ENCODE measurements at regions not wholly inside any gene's neighbourhood (a gene's known extent, or its start where the extent isn't known, plus 50 kb on each side); places are given as distances from the start of the nearest gene placed in this dataset.

GRCh38 chr3:83092521-83093221, 1331.2 kb upstream of the GBE1 start:
- peak overlapping the region; percentile 32; the same call in 1 of the 2 replicates for H3K27ac ChIP-seq
- TF ChIP-seq, protein P1, sequence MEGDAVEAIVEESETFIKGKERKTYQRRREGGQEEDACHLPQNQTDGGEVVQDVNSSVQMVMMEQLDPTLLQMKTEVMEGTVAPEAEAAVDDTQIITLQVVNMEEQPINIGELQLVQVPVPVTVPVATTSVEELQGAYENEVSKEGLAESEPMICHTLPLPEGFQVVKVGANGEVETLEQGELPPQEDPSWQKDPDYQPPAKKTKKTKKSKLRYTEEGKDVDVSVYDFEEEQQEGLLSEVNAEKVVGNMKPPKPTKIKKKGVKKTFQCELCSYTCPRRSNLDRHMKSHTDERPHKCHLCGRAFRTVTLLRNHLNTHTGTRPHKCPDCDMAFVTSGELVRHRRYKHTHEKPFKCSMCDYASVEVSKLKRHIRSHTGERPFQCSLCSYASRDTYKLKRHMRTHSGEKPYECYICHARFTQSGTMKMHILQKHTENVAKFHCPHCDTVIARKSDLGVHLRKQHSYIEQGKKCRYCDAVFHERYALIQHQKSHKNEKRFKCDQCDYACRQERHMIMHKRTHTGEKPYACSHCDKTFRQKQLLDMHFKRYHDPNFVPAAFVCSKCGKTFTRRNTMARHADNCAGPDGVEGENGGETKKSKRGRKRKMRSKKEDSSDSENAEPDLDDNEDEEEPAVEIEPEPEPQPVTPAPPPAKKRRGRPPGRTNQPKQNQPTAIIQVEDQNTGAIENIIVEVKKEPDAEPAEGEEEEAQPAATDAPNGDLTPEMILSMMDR (conservative IDR thresholded peaks at IDR 0.05), result no peak

- TF ChIP-seq, protein P1 (conservative IDR thresholded peaks at IDR 0.05), result no peak
- no peak overlapping the region for H3K27ac ChIP-seq
Measured at GRCh38 chr3:83076041-83076440, 1314.6 kb upstream of the GBE1 start.

DNA sequence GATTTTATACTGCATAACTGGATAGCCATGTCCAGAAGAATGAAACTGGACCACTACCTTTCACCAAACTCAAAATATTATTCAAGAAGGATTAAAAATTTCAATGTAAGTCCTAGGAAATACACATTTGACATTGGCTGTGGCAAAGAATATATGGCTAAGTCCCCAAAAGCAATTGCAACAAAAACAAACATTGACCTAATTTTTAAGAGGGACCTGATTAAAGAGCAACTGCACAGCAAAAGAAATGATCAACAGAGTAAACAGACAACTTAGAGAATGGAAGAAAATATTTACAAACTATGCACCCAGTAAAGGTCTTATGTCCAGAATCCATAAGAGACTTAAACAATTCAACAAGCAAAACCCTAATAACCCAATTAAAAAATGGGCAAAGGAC, 1313.0 kb upstream of the GBE1 start:
- TF ChIP-seq, protein P1 (conservative IDR thresholded peaks at IDR 0.05), result no peak
- no peak overlapping the region for H3K27ac ChIP-seq

GRCh38 chr3:83065851-83066460, 1304.5 kb upstream of the GBE1 start:
- no peak overlapping the region for H3K27ac ChIP-seq
- TF ChIP-seq, protein P1 (conservative IDR thresholded peaks at IDR 0.05), result no peak

DNA sequence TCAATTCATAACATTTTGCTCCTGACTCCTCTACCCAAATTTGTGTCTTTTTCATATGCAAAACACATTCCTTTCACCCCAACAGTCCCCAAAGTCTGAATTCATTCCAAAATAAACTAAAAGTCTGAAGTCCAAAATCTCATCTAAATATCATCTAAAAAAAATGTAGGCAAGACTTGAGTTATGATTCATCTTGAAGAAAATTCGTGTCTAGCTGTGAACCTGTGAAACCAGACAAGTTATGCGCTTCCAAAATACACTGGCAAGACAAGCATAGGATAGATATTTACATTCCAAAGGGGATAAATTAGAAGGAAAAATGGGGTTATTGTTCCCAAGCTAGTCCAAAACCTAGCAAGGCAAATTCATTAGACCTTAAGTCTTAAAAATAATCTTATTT, 1302.0 kb upstream of the GBE1 start:
- TF ChIP-seq, protein P1 (conservative IDR thresholded peaks at IDR 0.05), result no peak
- H3K27ac ChIP-seq, result no peak overlapping the region

GRCh38 chr3:83048556-83048955, 1287.1 kb upstream of the GBE1 start:
- TF ChIP-seq, protein P1 (conservative IDR thresholded peaks at IDR 0.05), result no peak
- H3K27ac ChIP-seq, result no peak overlapping the region

DNA sequence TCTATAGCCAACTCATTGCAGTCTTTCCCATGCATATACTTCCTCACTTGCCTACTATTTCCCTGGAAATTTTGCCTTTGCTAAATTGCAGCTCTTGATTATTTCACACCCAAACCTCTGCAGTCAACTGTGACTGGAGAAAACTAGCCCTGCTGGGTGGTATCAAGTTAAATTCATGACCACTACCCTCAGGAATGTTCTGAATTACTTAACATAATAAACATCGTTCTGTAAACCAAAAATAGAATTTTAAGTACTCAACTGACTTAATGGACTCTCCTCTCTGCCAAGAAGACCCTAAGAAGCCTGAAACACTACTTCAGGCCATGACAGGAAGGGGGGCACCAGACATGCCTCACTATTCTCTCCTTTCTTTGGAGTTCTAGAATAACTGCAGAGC, 1278.0 kb upstream of the GBE1 start:
- H3K27ac ChIP-seq, result no peak overlapping the region
- TF ChIP-seq, protein P1 (conservative IDR thresholded peaks at IDR 0.05), result no peak
